ENCODE measurements at regions not wholly inside any gene's neighbourhood (a gene's known extent, or its start where the extent isn't known, plus 50 kb on each side); places are given as distances from the start of the nearest gene placed in this dataset.
"Not testable (repeated sequence)": the region's sequence is repeated elsewhere in the genome, so short reads cannot be mapped to it uniquely, and the experiment has no call there.

- Mint-ChIP-seq H3K27ac (no peak overlapping the region), H3K27me3 (ENCODE audit: low read depth) (no peaks in the 10 kb centered on the region), H3K9me3 (no peaks in the 10 kb centered on the region), H3K36me3 (ENCODE audit: low read depth) (no peaks in the 10 kb centered on the region), H3K4me3 (ENCODE audit: low read depth) (no peak overlapping the region), H3K4me1 (ENCODE audit: low read depth) (no peaks in the 10 kb centered on the region)
- intact Hi-C loops (cut with micrococcal nuclease): no loop called here
- DNase-seq (ENCODE audit: low spot score): no peak
These were observed 137.2 kb upstream of the ZNF608 start for GRCh38 chr5:124883681-124884080.

- Mint-ChIP-seq H3K4me3 (ENCODE audit: low read depth) (no peak overlapping the region), H3K27ac (no peak overlapping the region), H3K4me1 (ENCODE audit: low read depth) (no peaks in the 10 kb centered on the region), H3K27me3 (ENCODE audit: low read depth) (no peaks in the 10 kb centered on the region), H3K9me3 (no peaks in the 10 kb centered on the region), H3K36me3 (ENCODE audit: low read depth) (no peaks in the 10 kb centered on the region)
- DNase-seq (ENCODE audit: low spot score): no peak
- intact Hi-C loops (cut with micrococcal nuclease): no loop called here
These were observed 137.7 kb upstream of the ZNF608 start for GRCh38 chr5:124884114-124884513.

- no peak for DNase-seq (ENCODE audit: low spot score)
- Mint-ChIP-seq H3K9me3 (no peaks in the 10 kb centered on the region), H3K27ac (no peak overlapping the region)
These were observed 139.1 kb upstream of the ZNF608 start for GRCh38 chr5:124885490-124885889.

GRCh38 chr5:124887223-124887622, 140.8 kb upstream of the ZNF608 start:
- no peak overlapping the region for H3K4me3 Mint-ChIP-seq (ENCODE audit: low read depth)
- H3K27ac Mint-ChIP-seq: no peak overlapping the region
- no peak for DNase-seq (ENCODE audit: low spot score)
- H3K36me3 Mint-ChIP-seq (ENCODE audit: low read depth): no peaks in the 10 kb centered on the region
- H3K27me3 Mint-ChIP-seq (ENCODE audit: low read depth): no peaks in the 10 kb centered on the region
- intact Hi-C loops (cut with micrococcal nuclease): no loop called here
- H3K4me1 Mint-ChIP-seq (ENCODE audit: low read depth): no peaks in the 10 kb centered on the region
- no peaks in the 10 kb centered on the region for H3K9me3 Mint-ChIP-seq

More at GRCh38 chr5:124885490-124885889, 139.1 kb upstream of the ZNF608 start:
- Mint-ChIP-seq H3K36me3 (ENCODE audit: low read depth) (no peaks in the 10 kb centered on the region), H3K4me1 (ENCODE audit: low read depth) (no peaks in the 10 kb centered on the region), H3K27me3 (ENCODE audit: low read depth) (no peaks in the 10 kb centered on the region), H3K4me3 (ENCODE audit: low read depth) (no peak overlapping the region)
- intact Hi-C loops (cut with micrococcal nuclease): no loop called here

DNA sequence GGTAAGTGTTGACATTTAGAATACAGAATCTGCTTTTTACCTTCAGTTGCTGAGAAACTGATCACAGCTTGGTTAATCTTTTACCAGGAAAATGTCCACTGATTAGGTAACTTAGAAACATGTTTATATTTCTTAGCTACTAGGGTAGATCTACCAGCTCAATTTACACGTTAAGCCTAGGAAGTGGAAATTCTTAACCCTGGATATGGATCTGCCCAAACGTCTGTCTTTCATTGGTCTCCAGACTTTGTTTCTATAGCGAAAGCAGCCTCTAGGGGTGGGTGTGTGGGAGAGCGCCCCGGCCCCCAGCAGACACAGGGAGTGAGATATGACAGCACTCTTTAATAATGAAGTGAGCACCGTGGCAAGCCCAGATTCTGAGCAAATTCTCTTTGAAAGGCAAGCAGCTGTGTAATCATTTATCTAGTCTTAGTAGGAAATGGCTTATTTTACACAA, 141.6 kb upstream of the ZNF608 start:
- Mint-ChIP-seq H3K27ac (no peak overlapping the region), H3K4me3 (ENCODE audit: low read depth) (no peak overlapping the region), H3K36me3 (ENCODE audit: low read depth) (no peaks in the 10 kb centered on the region), H3K9me3 (no peaks in the 10 kb centered on the region), H3K4me1 (ENCODE audit: low read depth) (no peaks in the 10 kb centered on the region), H3K27me3 (ENCODE audit: low read depth) (no peaks in the 10 kb centered on the region)
- DNase-seq (ENCODE audit: low spot score): no peak
- intact Hi-C loops (cut with micrococcal nuclease): no loop called here

DNA sequence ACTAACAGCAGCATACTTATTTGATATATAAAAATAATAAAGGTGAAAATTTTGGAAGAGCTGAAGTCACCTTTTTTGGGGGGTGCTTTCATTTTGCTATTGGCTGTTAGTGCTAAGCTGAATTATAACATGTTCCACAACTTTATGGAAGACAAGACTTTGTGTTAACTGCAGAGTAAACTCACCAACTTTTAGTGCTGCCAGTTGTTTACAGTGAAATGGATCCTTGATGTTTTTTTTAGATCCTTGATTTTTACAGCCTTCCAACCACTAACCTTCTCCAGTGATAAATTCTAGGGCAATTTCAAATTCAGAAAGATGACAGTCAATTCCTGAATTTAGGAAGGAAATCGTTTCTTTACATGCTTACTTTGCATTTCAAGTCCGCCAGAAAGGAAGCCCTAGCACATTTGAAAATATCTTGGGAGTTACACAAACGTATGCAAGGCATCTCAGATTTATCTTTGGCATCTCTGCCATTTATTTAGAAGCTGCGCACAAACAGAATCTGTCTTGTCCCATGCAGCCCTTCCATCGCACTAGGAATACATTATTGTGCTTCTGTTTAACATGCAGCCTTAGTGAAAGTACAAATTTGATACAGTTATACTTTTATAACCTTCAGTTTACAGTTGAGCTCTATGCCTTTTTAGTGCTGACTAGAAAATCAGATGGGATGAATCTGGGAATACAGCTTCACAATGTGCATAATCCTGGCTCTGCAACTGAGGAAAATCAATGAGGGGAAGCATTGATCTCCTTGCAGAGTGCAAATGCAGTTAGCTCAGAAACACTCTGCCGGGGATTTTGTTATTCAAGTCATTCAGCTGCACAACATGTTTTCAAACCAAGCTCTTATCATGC, 142.4 kb upstream of the ZNF608 start:
- Mint-ChIP-seq H3K36me3 (ENCODE audit: low read depth) (no peaks in the 10 kb centered on the region), H3K27ac (no peak overlapping the region), H3K4me1 (ENCODE audit: low read depth) (no peaks in the 10 kb centered on the region), H3K27me3 (ENCODE audit: low read depth) (no peaks in the 10 kb centered on the region), H3K9me3 (no peaks in the 10 kb centered on the region), H3K4me3 (ENCODE audit: low read depth) (no peak overlapping the region)
- no peak for DNase-seq (ENCODE audit: low spot score)
- intact Hi-C loops (cut with micrococcal nuclease): no loop called here

DNA sequence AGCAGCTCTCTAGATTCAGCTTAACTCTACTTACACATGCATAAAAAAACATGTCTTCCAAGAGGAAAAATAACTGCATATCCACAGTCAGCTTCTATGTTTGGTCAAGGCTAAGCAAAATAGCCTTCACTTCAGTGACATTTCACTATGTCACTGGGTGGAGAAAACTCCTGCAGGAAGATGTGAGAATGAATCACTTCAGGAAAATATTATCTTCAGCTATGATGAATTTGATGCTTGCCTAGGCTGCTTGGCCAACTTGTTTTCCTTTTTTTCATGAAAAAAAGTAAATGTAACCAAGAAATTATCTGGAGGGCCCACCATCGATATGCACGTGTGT, 143.0 kb upstream of the ZNF608 start:
- Mint-ChIP-seq H3K9me3 (no peaks in the 10 kb centered on the region), H3K36me3 (ENCODE audit: low read depth) (no peaks in the 10 kb centered on the region), H3K27me3 (ENCODE audit: low read depth) (no peaks in the 10 kb centered on the region), H3K4me1 (ENCODE audit: low read depth) (no peaks in the 10 kb centered on the region), H3K27ac (no peak overlapping the region), H3K4me3 (ENCODE audit: low read depth) (no peak overlapping the region)
- no peak for DNase-seq (ENCODE audit: low spot score)
- intact Hi-C loops (cut with micrococcal nuclease): no loop called here

GRCh38 chr5:124889850-124890249, 143.4 kb upstream of the ZNF608 start:
- Mint-ChIP-seq H3K4me3 (ENCODE audit: low read depth) (no peak overlapping the region), H3K9me3 (no peaks in the 10 kb centered on the region), H3K36me3 (ENCODE audit: low read depth) (no peaks in the 10 kb centered on the region), H3K27me3 (ENCODE audit: low read depth) (no peaks in the 10 kb centered on the region), H3K4me1 (ENCODE audit: low read depth) (no peaks in the 10 kb centered on the region), H3K27ac (no peak overlapping the region)
- DNase-seq (ENCODE audit: low spot score): no peak
- intact Hi-C loops (cut with micrococcal nuclease): no loop called here

- H3K27me3 Mint-ChIP-seq (ENCODE audit: low read depth); H3K27ac Mint-ChIP-seq; intact Hi-C loops (cut with micrococcal nuclease); H3K36me3 Mint-ChIP-seq (ENCODE audit: low read depth); H3K4me1 Mint-ChIP-seq (ENCODE audit: low read depth); H3K4me3 Mint-ChIP-seq (ENCODE audit: low read depth); DNase-seq (ENCODE audit: low spot score); H3K9me3 Mint-ChIP-seq: not testable (repeated sequence)
These were observed 144.0 kb upstream of the ZNF608 start for GRCh38 chr5:124890442-124890841.

DNA sequence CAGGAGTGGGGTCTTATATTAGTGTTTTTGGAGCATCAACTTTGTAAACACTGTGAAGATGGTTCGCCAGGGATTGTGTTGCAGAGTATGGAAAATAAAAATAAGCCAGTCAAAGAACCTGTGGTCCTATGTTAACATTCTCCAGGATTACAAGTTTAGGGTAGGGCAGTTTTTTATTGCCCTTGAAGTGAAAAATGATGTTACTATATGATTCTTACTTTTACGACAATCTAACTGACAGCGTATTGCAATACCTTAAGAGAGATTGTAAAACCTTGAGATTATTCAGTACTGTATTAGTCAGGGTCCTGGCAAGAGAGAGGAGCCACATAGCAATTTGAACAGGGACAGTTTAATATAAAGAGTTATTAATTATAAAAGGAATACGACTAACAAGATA, 144.7 kb upstream of the ZNF608 start:
- intact Hi-C loops (cut with micrococcal nuclease): no loop called here
- H3K4me3 Mint-ChIP-seq (ENCODE audit: low read depth): no peak overlapping the region
- no peak overlapping the region for H3K27ac Mint-ChIP-seq
- DNase-seq (ENCODE audit: low spot score): no peak
- no peaks in the 10 kb centered on the region for H3K9me3 Mint-ChIP-seq
- H3K27me3 Mint-ChIP-seq (ENCODE audit: low read depth): no peaks in the 10 kb centered on the region
- no peaks in the 10 kb centered on the region for H3K4me1 Mint-ChIP-seq (ENCODE audit: low read depth)
- H3K36me3 Mint-ChIP-seq (ENCODE audit: low read depth): no peaks in the 10 kb centered on the region

- DNase-seq (ENCODE audit: low spot score): no peak
- H3K36me3 Mint-ChIP-seq (ENCODE audit: low read depth): no peaks in the 10 kb centered on the region
- no peak overlapping the region for H3K4me3 Mint-ChIP-seq (ENCODE audit: low read depth)
- intact Hi-C loops (cut with micrococcal nuclease): no loop called here
- H3K27ac Mint-ChIP-seq: no peak overlapping the region
- H3K9me3 Mint-ChIP-seq: no peaks in the 10 kb centered on the region
- no peaks in the 10 kb centered on the region for H3K4me1 Mint-ChIP-seq (ENCODE audit: low read depth)
- no peaks in the 10 kb centered on the region for H3K27me3 Mint-ChIP-seq (ENCODE audit: low read depth)
These were observed 145.9 kb upstream of the ZNF608 start for GRCh38 chr5:124892185-124892848.

DNA sequence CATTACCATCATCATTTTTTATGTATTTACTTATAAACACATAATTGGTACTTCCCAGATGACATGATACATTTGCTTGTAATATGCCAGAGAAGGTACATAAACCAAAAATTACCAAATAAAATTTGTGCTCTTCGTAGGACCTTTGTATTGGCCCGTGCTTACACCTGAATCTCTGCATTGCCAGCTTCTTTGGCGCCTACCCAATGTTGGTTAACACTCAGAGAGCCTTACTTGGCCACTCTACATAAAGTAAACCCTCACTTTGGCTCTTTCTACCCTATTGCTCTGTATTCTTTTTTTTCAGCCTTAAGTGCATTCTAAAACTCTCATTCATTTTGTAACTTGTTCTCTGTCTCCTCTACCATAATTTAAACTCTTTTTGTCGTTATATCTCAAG, 148.1 kb upstream of the ZNF608 start:
- Mint-ChIP-seq H3K27ac (no peak overlapping the region), H3K9me3 (no peaks in the 10 kb centered on the region), H3K4me3 (ENCODE audit: low read depth) (no peak overlapping the region), H3K4me1 (ENCODE audit: low read depth) (no peaks in the 10 kb centered on the region), H3K27me3 (ENCODE audit: low read depth) (no peaks in the 10 kb centered on the region), H3K36me3 (ENCODE audit: low read depth) (no peaks in the 10 kb centered on the region)
- no peak for DNase-seq (ENCODE audit: low spot score)
- intact Hi-C loops (cut with micrococcal nuclease): no loop called here

DNA sequence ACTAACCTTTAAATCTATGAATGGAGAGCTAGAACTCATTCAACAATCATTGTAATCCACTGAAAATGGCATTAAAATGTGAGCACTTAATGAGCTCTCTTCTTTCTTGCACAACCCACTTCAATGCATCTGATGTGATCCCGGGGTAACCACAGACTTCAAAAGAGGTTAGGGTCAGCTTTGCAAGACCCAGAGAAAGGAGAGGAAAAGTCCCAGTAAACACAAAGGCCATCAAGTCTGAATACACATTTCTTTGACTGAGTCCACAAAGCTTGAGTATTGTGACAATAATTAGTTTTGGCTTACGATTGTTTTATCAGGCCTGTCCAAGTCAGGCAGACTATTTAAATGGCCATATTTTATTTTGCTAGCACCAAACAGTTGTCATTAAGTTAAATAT, 148.8 kb upstream of the ZNF608 start:
- intact Hi-C loops (cut with micrococcal nuclease): no loop called here
- Mint-ChIP-seq H3K9me3 (no peaks in the 10 kb centered on the region), H3K27me3 (ENCODE audit: low read depth) (no peaks in the 10 kb centered on the region), H3K36me3 (ENCODE audit: low read depth) (no peaks in the 10 kb centered on the region), H3K4me3 (ENCODE audit: low read depth) (no peak overlapping the region), H3K27ac (no peak overlapping the region), H3K4me1 (ENCODE audit: low read depth) (no peaks in the 10 kb centered on the region)
- no peak for DNase-seq (ENCODE audit: low spot score)

All from activated T-helper 2 cell treated with anti-CD3 and anti-CD28 coated beads, Interferon-gamma antibody, Interleukin-2, Interleukin-4, amounts not matched to agents 10 μg/mL and 5 μg/mL and 100 μg/mL, durations not matched to agents 14 hours and 24 hours and 36 hours (primary cell).